Frontal cortex (tissue), 3 donors: ENCODE measurements at regions not wholly inside any gene's neighbourhood (a gene's known extent, or its start where the extent isn't known, plus 50 kb on each side); places are given as distances from the start of the nearest gene placed in this dataset.

Source experiments
- DNase-seq, 2 donors: peaks; one replicate each; pipeline ENCODE4 v3.0.0; 2012; ENCODE audit warnings: low spot score in 2 of 2
- FAIRE-seq: peaks from 2 replicates; lab custom pipeline; 2012; peaks lifted over from hg19 to GRCh38; lab: Jason Lieb, UNC
- donor health status: control.
- donor health status: control.
- donor health status: control.

GRCh38 chr3:145737952-145738351, 423.0 kb downstream of the PLOD2 start:
- FAIRE-seq, result no peak
- no peak for DNase-seq

GRCh38 chr3:145739926-145740325, 421.1 kb downstream of the PLOD2 start:
- no peak for DNase-seq

GRCh38 chr3:145750657-145751056, 410.3 kb downstream of the PLOD2 start:
- DNase-seq (no peak), FAIRE-seq (no peak)

More at GRCh38 chr3:145739926-145740325, 421.1 kb downstream of the PLOD2 start:
- no peak for FAIRE-seq

GRCh38 chr3:145752576-145752975, 408.4 kb downstream of the PLOD2 start:
- no peak for FAIRE-seq
- DNase-seq, result no peak

GRCh38 chr3:145754605-145755289, 406.2 kb downstream of the PLOD2 start:
- DNase-seq, result no peak
- FAIRE-seq, result no peak

- DNase-seq (no peak), FAIRE-seq (no peak)
These were observed 400.9 kb downstream of the PLOD2 start for GRCh38 chr3:145760036-145760435.

- DNase-seq, result no peak
- no peak for FAIRE-seq
These were observed 393.1 kb downstream of the PLOD2 start for GRCh38 chr3:145767909-145768308.

GRCh38 chr3:145776782-145777408, 384.1 kb downstream of the PLOD2 start:
- FAIRE-seq, result no peak
- peak in 1 of 2 donors; percentile 11 for DNase-seq

- DNase-seq, result no peak
- no peak for FAIRE-seq
These were observed 380.7 kb downstream of the PLOD2 start for GRCh38 chr3:145780301-145780700.

GRCh38 chr3:145785668-145786067, 375.3 kb downstream of the PLOD2 start:
- no peak for DNase-seq
- no peak for FAIRE-seq

- DNase-seq (no peak), FAIRE-seq (no peak)
These were observed 363.0 kb downstream of the PLOD2 start for GRCh38 chr3:145798007-145798406.

GRCh38 chr3:145798696-145799537, 362.1 kb downstream of the PLOD2 start:
- FAIRE-seq, result no peak
- DNase-seq, result no peak

GRCh38 chr3:145801696-145802095, 359.3 kb downstream of the PLOD2 start:
- DNase-seq (no peak), FAIRE-seq (no peak)

- DNase-seq (no peak), FAIRE-seq (no peak)
These were observed 353.0 kb downstream of the PLOD2 start for GRCh38 chr3:145807990-145808389.

- FAIRE-seq (no peak), DNase-seq (no peak)
These were observed 348.6 kb downstream of the PLOD2 start for GRCh38 chr3:145812391-145812790.

GRCh38 chr3:145815707-145816413, 345.1 kb downstream of the PLOD2 start:
- FAIRE-seq (no peak), DNase-seq (no peak)

- DNase-seq (no peak), FAIRE-seq (no peak)
These were observed 343.0 kb downstream of the PLOD2 start for GRCh38 chr3:145817870-145818483.

GRCh38 chr3:145820170-145820569, 340.8 kb downstream of the PLOD2 start:
- DNase-seq (no peak), FAIRE-seq (no peak)

GRCh38 chr3:145842294-145842902, 318.6 kb downstream of the PLOD2 start:
- no peak for DNase-seq
- no peak for FAIRE-seq
